ENCODE measurements at regions not wholly inside any gene's neighbourhood (a gene's known extent, or its start where the extent isn't known, plus 50 kb on each side); places are given as distances from the start of the nearest gene placed in this dataset.

DNA sequence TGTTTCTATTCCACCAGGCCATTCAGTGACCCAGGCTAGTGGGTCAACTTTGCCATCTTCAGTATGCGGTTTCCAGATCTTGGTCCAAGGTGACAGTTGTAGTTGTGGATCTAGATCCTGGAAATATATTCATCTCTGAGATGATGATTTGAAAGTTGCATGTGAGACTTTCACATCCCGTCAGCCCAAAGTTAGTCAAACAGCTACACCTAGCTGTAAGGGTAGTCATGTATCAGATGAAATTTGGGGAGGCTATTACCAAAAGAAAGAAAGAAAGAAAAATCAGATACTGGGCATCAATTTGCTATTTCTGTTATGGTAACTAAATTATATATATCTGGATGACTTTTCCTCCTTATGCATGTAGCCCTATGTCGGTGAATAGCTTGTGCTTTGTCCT lies 259.4 kb upstream of the ARX start:
- TF ChIP-seq, protein P1, sequence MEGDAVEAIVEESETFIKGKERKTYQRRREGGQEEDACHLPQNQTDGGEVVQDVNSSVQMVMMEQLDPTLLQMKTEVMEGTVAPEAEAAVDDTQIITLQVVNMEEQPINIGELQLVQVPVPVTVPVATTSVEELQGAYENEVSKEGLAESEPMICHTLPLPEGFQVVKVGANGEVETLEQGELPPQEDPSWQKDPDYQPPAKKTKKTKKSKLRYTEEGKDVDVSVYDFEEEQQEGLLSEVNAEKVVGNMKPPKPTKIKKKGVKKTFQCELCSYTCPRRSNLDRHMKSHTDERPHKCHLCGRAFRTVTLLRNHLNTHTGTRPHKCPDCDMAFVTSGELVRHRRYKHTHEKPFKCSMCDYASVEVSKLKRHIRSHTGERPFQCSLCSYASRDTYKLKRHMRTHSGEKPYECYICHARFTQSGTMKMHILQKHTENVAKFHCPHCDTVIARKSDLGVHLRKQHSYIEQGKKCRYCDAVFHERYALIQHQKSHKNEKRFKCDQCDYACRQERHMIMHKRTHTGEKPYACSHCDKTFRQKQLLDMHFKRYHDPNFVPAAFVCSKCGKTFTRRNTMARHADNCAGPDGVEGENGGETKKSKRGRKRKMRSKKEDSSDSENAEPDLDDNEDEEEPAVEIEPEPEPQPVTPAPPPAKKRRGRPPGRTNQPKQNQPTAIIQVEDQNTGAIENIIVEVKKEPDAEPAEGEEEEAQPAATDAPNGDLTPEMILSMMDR (IDR thresholded peaks at IDR 0.05): no peak
- DNase-seq (ENCODE audit: low spot score) (no peak), ATAC-seq (ENCODE audit: low FRiP score) (no peak)

DNA sequence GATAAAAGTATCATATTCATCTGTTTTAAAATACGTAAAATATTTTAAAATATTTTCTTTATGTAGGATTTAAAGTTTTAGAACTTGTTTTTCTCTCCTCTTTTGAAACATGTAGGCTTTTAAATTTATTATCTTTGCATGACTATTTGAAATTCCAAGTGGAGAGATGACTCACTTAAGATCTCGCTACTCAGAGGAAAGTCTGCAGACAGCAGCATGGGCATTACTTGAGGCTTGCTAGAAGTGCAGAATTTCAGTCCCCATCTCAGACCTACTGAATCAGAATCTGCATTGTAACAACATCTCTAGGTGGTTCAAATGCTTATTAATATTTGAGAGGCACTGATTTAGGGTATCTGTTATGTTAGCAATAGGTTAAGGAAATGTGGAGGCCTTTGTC lies 225.7 kb upstream of the ARX start:
- ATAC-seq (ENCODE audit: low FRiP score) (no peak), DNase-seq (ENCODE audit: low spot score) (no peak)
- TF ChIP-seq, protein P1 (IDR thresholded peaks at IDR 0.05): no peak

DNA sequence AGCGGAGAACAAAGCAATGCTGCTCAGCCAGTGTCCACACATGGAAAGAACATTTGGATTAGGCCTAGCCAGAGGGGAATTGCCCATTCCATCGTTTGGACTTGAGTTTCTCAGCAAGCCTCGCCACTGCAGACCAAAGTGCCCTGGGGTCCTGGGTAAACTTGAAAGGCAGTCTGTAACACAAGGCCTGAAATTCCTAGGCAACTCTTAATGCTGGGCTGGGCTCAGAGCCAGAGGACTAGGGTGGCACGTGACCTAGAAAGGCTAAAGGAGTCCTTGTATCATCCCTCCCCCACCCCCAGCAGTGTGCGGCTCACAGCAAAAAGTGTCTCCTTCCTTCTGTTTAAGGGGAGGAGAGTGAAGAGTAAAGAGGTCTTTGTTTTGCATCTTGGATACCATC lies 210.4 kb upstream of the ARX start:
- no peak for ATAC-seq (ENCODE audit: low FRiP score)
- TF ChIP-seq, protein P1 (IDR thresholded peaks at IDR 0.05): no peak
- DNase-seq (ENCODE audit: low spot score): no peak

DNA sequence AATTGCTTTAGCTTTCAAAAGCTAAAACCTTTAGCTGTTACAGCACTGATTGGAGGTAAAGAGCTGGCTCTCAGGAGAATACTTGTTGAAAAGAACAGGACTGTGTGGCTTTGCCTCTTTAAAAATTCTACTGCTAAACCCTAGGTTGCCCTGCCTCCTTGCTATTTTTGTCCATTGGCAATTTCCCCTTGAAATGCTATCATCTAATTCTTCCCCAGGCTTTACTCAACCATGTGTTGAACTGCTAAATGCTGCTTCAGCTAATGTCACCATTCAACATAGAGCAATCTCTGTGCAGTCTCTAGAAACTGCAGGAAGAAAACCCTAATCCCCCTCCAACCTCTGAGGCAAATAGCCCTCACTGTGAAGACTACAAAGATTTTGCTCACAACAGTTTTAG lies 203.7 kb upstream of the ARX start:
- DNase-seq (ENCODE audit: low spot score): no peak
- ATAC-seq (ENCODE audit: low FRiP score): no peak
- TF ChIP-seq, protein P1 (IDR thresholded peaks at IDR 0.05): no peak

DNA sequence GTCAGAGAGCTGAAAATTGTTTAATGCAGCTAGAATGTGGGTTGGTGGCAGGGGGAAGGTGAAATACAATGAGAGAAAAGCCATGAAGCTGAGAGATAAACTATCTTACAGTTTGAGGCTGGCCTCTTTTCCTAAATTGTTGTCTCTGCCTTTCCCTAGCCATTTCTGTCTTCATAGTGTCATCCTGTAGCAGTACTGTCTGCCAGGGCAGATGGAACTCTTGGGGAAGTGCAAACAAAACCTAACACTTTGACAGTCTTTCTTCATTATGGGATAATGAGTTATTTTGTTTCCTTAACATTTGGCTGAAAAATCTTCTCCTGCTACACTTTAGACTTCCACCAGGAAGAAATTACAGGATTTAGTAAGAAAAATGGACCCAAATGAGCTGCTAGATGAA lies 197.8 kb upstream of the ARX start:
- TF ChIP-seq, protein P1 (IDR thresholded peaks at IDR 0.05): no peak
- no peak for ATAC-seq (ENCODE audit: low FRiP score)
- no peak for DNase-seq (ENCODE audit: low spot score)

DNA sequence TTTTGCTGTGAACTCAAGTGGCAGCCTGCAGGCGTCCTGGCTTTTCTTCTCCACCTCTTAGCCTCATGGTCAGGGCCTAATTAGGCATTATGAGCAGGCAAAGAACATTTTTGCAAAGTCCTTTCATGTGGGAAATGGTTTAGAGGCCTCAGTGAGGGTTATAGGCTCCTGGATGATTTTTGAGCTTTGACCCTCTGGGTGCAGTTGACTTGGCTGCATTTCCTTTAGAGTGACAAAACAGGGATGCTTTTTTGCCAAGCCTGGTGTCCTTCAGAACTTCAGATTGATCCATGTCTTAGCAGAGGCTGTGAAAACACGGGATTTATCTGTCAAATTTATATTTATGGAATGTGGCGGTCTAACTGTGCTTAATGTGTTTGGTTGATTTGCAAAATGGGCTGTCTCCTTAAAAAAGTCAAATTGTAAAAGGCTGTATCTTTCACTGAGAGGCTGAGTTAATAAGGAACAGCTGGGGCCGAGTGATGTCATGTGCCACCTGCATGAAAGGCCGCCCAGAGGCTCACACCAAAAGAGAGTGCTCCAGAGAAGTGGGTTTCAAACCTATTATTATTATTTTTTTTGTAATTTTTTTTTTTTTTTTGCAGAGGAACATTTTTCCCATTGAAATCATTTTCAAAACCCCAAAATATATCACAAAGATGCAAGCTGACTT lies 192.2 kb upstream of the ARX start:
- ATAC-seq (ENCODE audit: low FRiP score) (no peak), DNase-seq (ENCODE audit: low spot score) (no peak)
- TF ChIP-seq, protein P1 (IDR thresholded peaks at IDR 0.05): no peak

DNA sequence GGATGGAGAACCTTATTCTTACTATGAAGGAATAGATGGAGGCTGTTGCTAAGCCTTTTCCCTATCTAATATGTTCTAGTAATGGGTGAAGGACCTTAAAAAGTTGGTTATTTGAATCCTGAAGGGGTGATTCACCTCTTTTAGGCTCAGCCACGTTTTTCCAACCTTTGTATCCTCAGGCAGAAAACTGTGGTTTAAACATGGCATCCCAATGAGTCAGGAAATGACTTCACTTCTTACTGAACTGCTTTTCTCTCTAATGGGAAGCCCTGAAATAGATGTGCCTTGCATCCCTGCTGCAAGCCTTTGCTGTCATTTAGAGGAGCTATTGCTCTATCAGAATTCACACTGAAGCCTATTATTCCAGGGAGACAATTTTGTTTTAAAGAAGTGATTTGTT lies 191.0 kb upstream of the ARX start:
- TF ChIP-seq, protein P1 (IDR thresholded peaks at IDR 0.05): no peak
- DNase-seq (ENCODE audit: low spot score) (no peak), ATAC-seq (ENCODE audit: low FRiP score) (no peak)

Measured in omental fat pad (tissue), 3 donors.